Activated CD8-positive, alpha-beta memory T cell treated with anti-CD3 and anti-CD28 coated beads, Interleukin-2, amount 50 U/mL, for 4 hours (primary cell): ENCODE measurements at regions not wholly inside any gene's neighbourhood (a gene's known extent, or its start where the extent isn't known, plus 50 kb on each side); places are given as distances from the start of the nearest gene placed in this dataset.

Experiments
- DNase-seq: peaks from one replicate; pipeline ENCODE4 v3.0.0-alpha.2; 2020

GRCh38 chr3:86711634-86712033 is 279.3 kb downstream of the VGLL3 start:
- no peak for DNase-seq

GRCh38 chr3:86708893-86709292 is 282.1 kb downstream of the VGLL3 start:
- no peak for DNase-seq

GRCh38 chr3:86702381-86702958 is 288.5 kb downstream of the VGLL3 start:
- DNase-seq, result no peak

GRCh38 chr3:86695752-86696151 is 295.2 kb downstream of the VGLL3 start:
- no peak for DNase-seq

GRCh38 chr3:86673991-86674390 is 317.0 kb downstream of the VGLL3 start:
- no peak for DNase-seq

- no peak for DNase-seq
Observed at GRCh38 chr3:86661817-86662216, 329.1 kb downstream of the VGLL3 start.

- no peak for DNase-seq
Observed at GRCh38 chr3:86658876-86659275, 332.1 kb downstream of the VGLL3 start.

GRCh38 chr3:86654806-86655460 is 336.0 kb downstream of the VGLL3 start:
- no peak for DNase-seq

- DNase-seq, result no peak
Observed at GRCh38 chr3:86653661-86654205, 337.2 kb downstream of the VGLL3 start.

- DNase-seq, result no peak
Observed at GRCh38 chr3:86648087-86648486, 342.9 kb downstream of the VGLL3 start.

GRCh38 chr3:86645756-86646155 is 345.2 kb downstream of the VGLL3 start:
- no peak for DNase-seq

GRCh38 chr3:86634361-86634760 is 356.6 kb downstream of the VGLL3 start:
- DNase-seq, result no peak

GRCh38 chr3:86629511-86629910 is 361.4 kb downstream of the VGLL3 start:
- no peak for DNase-seq

- DNase-seq, result no peak
Observed at GRCh38 chr3:86624192-86624591, 366.8 kb downstream of the VGLL3 start.

GRCh38 chr3:86618706-86619105 is 372.2 kb downstream of the VGLL3 start:
- DNase-seq, result no peak

GRCh38 chr3:86605166-86605565 is 385.8 kb downstream of the VGLL3 start:
- DNase-seq, result no peak

- DNase-seq, result no peak
Observed at GRCh38 chr3:86595696-86596095, 395.3 kb downstream of the VGLL3 start.

- no peak for DNase-seq
Observed at GRCh38 chr3:86594838-86595237, 396.1 kb downstream of the VGLL3 start.

GRCh38 chr3:86578071-86578470 is 412.9 kb downstream of the VGLL3 start:
- DNase-seq, result no peak

- DNase-seq, result no peak
Observed at GRCh38 chr3:86563400-86563970, 427.5 kb downstream of the VGLL3 start.

GRCh38 chr3:86562090-86562489 is 428.9 kb downstream of the VGLL3 start:
- no peak for DNase-seq

- DNase-seq, result no peak
Observed at GRCh38 chr3:86561215-86561614, 429.7 kb downstream of the VGLL3 start.

GRCh38 chr3:86554383-86554782 is 436.6 kb downstream of the VGLL3 start:
- no peak for DNase-seq

GRCh38 chr3:86547692-86548091 is 443.3 kb downstream of the VGLL3 start:
- no peak for DNase-seq
